ENCODE measurements at regions not wholly inside any gene's neighbourhood (a gene's known extent, or its start where the extent isn't known, plus 50 kb on each side); places are given as distances from the start of the nearest gene placed in this dataset.

GRCh38 chr1:170219163-170219562 is 73.4 kb downstream of the NTMT2 start:
- Histone ChIP-seq H3K27ac (no peak overlapping the region), H3K4me3 (ENCODE audit: low read depth, low read length) (no peak overlapping the region), H3K36me3 (no peaks in the 10 kb centered on the region), H3K27me3 (ENCODE audit: insufficient read depth, low read depth, severe bottlenecking) (no peaks in the 10 kb centered on the region), H3K9me3 (ENCODE audit: severe bottlenecking) (no peaks in the 10 kb centered on the region)
- no peak for TF ChIP-seq CTCF (IDR thresholded peaks at IDR 0.05; ENCODE audit: low read depth, low read length)
- no peak for DNase-seq

GRCh38 chr1:170221031-170221430 is 75.3 kb downstream of the NTMT2 start:
- no peak for TF ChIP-seq CTCF (IDR thresholded peaks at IDR 0.05; ENCODE audit: low read depth, low read length)
- no peak for DNase-seq
- H3K36me3 ChIP-seq: no peaks in the 10 kb centered on the region
- H3K27me3 ChIP-seq (ENCODE audit: insufficient read depth, low read depth, severe bottlenecking): no peaks in the 10 kb centered on the region
- no peak overlapping the region for H3K27ac ChIP-seq
- H3K9me3 ChIP-seq (ENCODE audit: severe bottlenecking): no peaks in the 10 kb centered on the region
- H3K4me3 ChIP-seq (ENCODE audit: low read depth, low read length): no peak overlapping the region

- Histone ChIP-seq H3K9me3 (ENCODE audit: severe bottlenecking) (no peaks in the 10 kb centered on the region), H3K36me3 (no peaks in the 10 kb centered on the region), H3K27ac (no peak overlapping the region), H3K4me3 (ENCODE audit: low read depth, low read length) (no peak overlapping the region), H3K27me3 (ENCODE audit: insufficient read depth, low read depth, severe bottlenecking) (no peaks in the 10 kb centered on the region)
- no peak for DNase-seq
- TF ChIP-seq CTCF (IDR thresholded peaks at IDR 0.05; ENCODE audit: low read depth, low read length): no peak
These were observed 75.7 kb downstream of the NTMT2 start for GRCh38 chr1:170221495-170221894.

DNA sequence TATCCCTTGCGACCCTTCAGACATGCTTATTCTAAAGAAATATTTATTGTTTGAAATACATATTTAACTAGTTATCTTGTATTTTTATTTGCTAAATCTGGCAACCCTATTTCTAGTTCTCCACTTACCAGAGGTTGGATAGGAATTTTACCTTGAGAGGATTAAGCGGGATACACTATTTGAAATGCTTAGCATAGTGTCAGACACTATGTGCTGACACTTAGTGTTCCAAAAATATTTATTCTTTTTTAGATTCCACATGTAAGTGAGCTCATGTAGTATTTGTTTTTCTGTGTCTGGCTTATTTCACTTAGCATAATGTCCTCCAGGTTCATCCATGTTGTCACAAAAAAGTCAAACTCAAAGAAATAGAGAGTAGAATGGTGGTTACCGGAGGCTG is 78.7 kb downstream of the NTMT2 start:
- Histone ChIP-seq H3K27ac (no peak overlapping the region), H3K4me3 (ENCODE audit: low read depth, low read length) (no peak overlapping the region), H3K36me3 (no peaks in the 10 kb centered on the region), H3K27me3 (ENCODE audit: insufficient read depth, low read depth, severe bottlenecking) (no peaks in the 10 kb centered on the region), H3K9me3 (ENCODE audit: severe bottlenecking) (no peaks in the 10 kb centered on the region)
- TF ChIP-seq CTCF (IDR thresholded peaks at IDR 0.05; ENCODE audit: low read depth, low read length): no peak
- DNase-seq: no peak

GRCh38 chr1:170225781-170226530 is 80.2 kb downstream of the NTMT2 start:
- TF ChIP-seq CTCF (IDR thresholded peaks at IDR 0.05; ENCODE audit: low read depth, low read length): no peak
- Histone ChIP-seq H3K4me3 (ENCODE audit: low read depth, low read length) (no peak overlapping the region), H3K27ac (no peak overlapping the region), H3K36me3 (no peaks in the 10 kb centered on the region), H3K27me3 (ENCODE audit: insufficient read depth, low read depth, severe bottlenecking) (no peaks in the 10 kb centered on the region), H3K9me3 (ENCODE audit: severe bottlenecking) (no peaks in the 10 kb centered on the region)
- DNase-seq: no peak

GRCh38 chr1:170226767-170227166 is 81.0 kb downstream of the NTMT2 start:
- Histone ChIP-seq H3K36me3 (no peaks in the 10 kb centered on the region), H3K4me3 (ENCODE audit: low read depth, low read length) (no peak overlapping the region), H3K9me3 (ENCODE audit: severe bottlenecking) (no peaks in the 10 kb centered on the region), H3K27ac (no peak overlapping the region), H3K27me3 (ENCODE audit: insufficient read depth, low read depth, severe bottlenecking) (no peaks in the 10 kb centered on the region)
- no peak for TF ChIP-seq CTCF (IDR thresholded peaks at IDR 0.05; ENCODE audit: low read depth, low read length)
- DNase-seq: no peak
